ENCODE measurements at regions not wholly inside any gene's neighbourhood (a gene's known extent, or its start where the extent isn't known, plus 50 kb on each side); places are given as distances from the start of the nearest gene placed in this dataset.
A peak's percentile ranks its signal among the peaks of the same experiment; 100 is the strongest.
"Not testable (repeated sequence)": the region's sequence is repeated elsewhere in the genome, so short reads cannot be mapped to it uniquely, and the experiment has no call there.

- H3K4me1 ChIP-seq (ENCODE audit: low read depth), result no peaks in the 10 kb centered on the region
- no peaks in the 10 kb centered on the region for H3K9me3 ChIP-seq (ENCODE audit: low read depth)
- TF ChIP-seq, protein P1, sequence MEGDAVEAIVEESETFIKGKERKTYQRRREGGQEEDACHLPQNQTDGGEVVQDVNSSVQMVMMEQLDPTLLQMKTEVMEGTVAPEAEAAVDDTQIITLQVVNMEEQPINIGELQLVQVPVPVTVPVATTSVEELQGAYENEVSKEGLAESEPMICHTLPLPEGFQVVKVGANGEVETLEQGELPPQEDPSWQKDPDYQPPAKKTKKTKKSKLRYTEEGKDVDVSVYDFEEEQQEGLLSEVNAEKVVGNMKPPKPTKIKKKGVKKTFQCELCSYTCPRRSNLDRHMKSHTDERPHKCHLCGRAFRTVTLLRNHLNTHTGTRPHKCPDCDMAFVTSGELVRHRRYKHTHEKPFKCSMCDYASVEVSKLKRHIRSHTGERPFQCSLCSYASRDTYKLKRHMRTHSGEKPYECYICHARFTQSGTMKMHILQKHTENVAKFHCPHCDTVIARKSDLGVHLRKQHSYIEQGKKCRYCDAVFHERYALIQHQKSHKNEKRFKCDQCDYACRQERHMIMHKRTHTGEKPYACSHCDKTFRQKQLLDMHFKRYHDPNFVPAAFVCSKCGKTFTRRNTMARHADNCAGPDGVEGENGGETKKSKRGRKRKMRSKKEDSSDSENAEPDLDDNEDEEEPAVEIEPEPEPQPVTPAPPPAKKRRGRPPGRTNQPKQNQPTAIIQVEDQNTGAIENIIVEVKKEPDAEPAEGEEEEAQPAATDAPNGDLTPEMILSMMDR (IDR thresholded peaks at IDR 0.05; ENCODE audit: low read depth, low read length), result no peak
- no peak for DNase-seq (ENCODE audit: low read depth in 1 of 2, low spot score in 1 of 2)
- H3K36me3 ChIP-seq, result no peaks in the 10 kb centered on the region
- H3K27ac ChIP-seq, result no peak overlapping the region
- no peaks in the 10 kb centered on the region for H3K27me3 ChIP-seq
- H3K4me3 ChIP-seq, result no peak overlapping the region
Measured at GRCh38 chr2:63719052-63719451, 122.6 kb upstream of the UGP2 start.

- Histone ChIP-seq H3K27me3 (no peaks in the 10 kb centered on the region), H3K9me3 (ENCODE audit: low read depth) (no peaks in the 10 kb centered on the region), H3K4me3 (no peak overlapping the region), H3K36me3 (no peaks in the 10 kb centered on the region), H3K27ac (no peak overlapping the region), H3K4me1 (ENCODE audit: low read depth) (no peaks in the 10 kb centered on the region)
- TF ChIP-seq, protein P1 (IDR thresholded peaks at IDR 0.05; ENCODE audit: low read depth, low read length), result no peak
- DNase-seq (ENCODE audit: low read depth in 1 of 2, low spot score in 1 of 2), result no peak
Measured at GRCh38 chr2:63721082-63721424, 120.6 kb upstream of the UGP2 start.

GRCh38 chr2:63722284-63722683 is 119.4 kb upstream of the UGP2 start:
- H3K9me3 ChIP-seq (ENCODE audit: low read depth); DNase-seq (ENCODE audit: low read depth in 1 of 2, low spot score in 1 of 2); H3K4me3 ChIP-seq: not testable (repeated sequence)

DNA sequence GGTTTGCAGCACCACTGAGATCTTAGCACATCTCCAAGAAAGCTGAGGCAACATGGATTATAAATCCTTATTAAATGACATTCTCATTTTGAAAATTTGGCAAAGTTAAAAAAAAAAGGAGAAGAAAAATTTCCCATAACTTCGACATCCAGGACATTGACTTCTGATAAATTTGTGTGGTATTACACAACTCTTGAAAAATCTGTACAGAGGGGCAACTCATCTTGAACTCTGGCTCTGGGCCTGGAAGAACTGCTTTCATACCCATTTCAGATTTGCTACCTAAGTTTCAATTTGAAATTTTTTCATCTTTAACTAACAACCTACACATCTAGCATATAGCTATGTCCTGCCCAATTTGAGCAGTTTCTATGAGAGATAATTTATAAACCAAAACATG is 118.0 kb upstream of the UGP2 start:
- Histone ChIP-seq H3K27me3 (no peaks in the 10 kb centered on the region), H3K4me3 (no peak overlapping the region), H3K27ac (no peak overlapping the region), H3K9me3 (ENCODE audit: low read depth) (no peaks in the 10 kb centered on the region), H3K4me1 (ENCODE audit: low read depth) (no peaks in the 10 kb centered on the region), H3K36me3 (no peaks in the 10 kb centered on the region)
- DNase-seq (ENCODE audit: low read depth in 1 of 2, low spot score in 1 of 2), result peak in 1 of 2 donors; percentile 7
- TF ChIP-seq, protein P1 (IDR thresholded peaks at IDR 0.05; ENCODE audit: low read depth, low read length), result no peak

More at GRCh38 chr2:63722284-63722683, 119.4 kb upstream of the UGP2 start:
- not testable (repeated sequence) for H3K27me3 ChIP-seq; H3K4me1 ChIP-seq (ENCODE audit: low read depth); H3K36me3 ChIP-seq; H3K27ac ChIP-seq

- H3K36me3 ChIP-seq; H3K27ac ChIP-seq; H3K27me3 ChIP-seq; DNase-seq (ENCODE audit: low read depth in 1 of 2, low spot score in 1 of 2); H3K4me1 ChIP-seq (ENCODE audit: low read depth); H3K9me3 ChIP-seq (ENCODE audit: low read depth); H3K4me3 ChIP-seq: not testable (repeated sequence)
Measured at GRCh38 chr2:63725212-63725611, 116.5 kb upstream of the UGP2 start.

GRCh38 chr2:63729362-63729761 is 112.3 kb upstream of the UGP2 start:
- H3K36me3 ChIP-seq, result no peaks in the 10 kb centered on the region
- no peak overlapping the region for H3K4me3 ChIP-seq
- H3K27me3 ChIP-seq, result no peaks in the 10 kb centered on the region
- H3K4me1 ChIP-seq (ENCODE audit: low read depth), result no peaks in the 10 kb centered on the region
- H3K9me3 ChIP-seq (ENCODE audit: low read depth), result no peaks in the 10 kb centered on the region
- TF ChIP-seq, protein P1 (IDR thresholded peaks at IDR 0.05; ENCODE audit: low read depth, low read length), result no peak
- H3K27ac ChIP-seq, result no peak overlapping the region
- DNase-seq (ENCODE audit: low read depth in 1 of 2, low spot score in 1 of 2), result no peak

DNA sequence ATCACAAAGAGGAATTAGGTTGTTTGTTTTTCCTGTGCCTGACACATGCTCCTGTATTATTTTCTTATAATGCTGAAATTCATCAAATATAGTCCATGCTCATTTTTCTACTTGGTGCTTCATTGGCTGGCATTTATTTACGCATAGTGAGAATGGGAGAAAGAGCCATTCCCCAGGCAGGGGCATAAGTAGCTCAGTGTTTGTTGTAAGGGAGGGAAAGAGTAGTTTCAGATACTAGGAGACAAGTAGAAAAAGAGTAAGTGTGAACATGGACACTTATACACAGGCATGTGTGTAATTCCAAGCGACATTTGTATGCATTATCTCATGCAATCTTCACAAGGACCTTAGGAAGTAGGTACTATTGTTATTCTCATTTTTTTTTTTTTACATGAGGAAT is 111.9 kb upstream of the UGP2 start:
- DNase-seq (ENCODE audit: low read depth in 1 of 2, low spot score in 1 of 2), result no peak
- Histone ChIP-seq H3K4me1 (ENCODE audit: low read depth) (no peaks in the 10 kb centered on the region), H3K4me3 (no peak overlapping the region), H3K27ac (no peak overlapping the region), H3K27me3 (no peaks in the 10 kb centered on the region), H3K9me3 (ENCODE audit: low read depth) (no peaks in the 10 kb centered on the region), H3K36me3 (no peaks in the 10 kb centered on the region)
- TF ChIP-seq, protein P1 (IDR thresholded peaks at IDR 0.05; ENCODE audit: low read depth, low read length), result no peak

Data from cardiac muscle cell (in vitro differentiated cells and primary cell).